Stimulated activated CD4-positive, alpha-beta T cell treated with anti-CD3 and anti-CD28 coated beads, Interleukin-15, amount 100 ng/mL, for 24 hours (primary cell): ENCODE measurements at regions not wholly inside any gene's neighbourhood (a gene's known extent, or its start where the extent isn't known, plus 50 kb on each side); places are given as distances from the start of the nearest gene placed in this dataset.
"Not testable (repeated sequence)": the region's sequence is repeated elsewhere in the genome, so short reads cannot be mapped to it uniquely, and the experiment has no call there.

ENCODE experiments used
- DNase-seq: peaks from one replicate; pipeline ENCODE4 v3.0.0-alpha.2; 2020

DNA sequence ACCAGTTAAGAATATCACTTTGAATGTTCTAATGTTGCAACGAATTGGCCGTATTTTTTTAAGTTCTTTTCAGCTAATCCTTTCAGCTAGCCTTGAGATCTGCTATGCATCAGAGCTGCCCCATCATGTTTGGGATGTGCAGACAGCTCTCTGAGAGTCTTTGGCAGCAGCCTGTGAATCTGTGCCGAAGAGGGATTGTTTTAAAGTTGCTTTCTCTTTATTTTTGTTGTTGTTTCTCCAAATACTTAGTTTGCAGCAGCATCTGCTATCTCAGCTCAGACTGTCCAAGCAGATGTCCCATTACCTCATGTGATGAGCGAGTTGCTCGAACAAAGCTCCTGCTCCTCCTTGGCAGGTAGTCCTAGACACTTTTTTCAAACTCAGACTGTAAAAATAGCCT lies 1002.5 kb upstream of the INTU start:
- DNase-seq, result no peak

DNA sequence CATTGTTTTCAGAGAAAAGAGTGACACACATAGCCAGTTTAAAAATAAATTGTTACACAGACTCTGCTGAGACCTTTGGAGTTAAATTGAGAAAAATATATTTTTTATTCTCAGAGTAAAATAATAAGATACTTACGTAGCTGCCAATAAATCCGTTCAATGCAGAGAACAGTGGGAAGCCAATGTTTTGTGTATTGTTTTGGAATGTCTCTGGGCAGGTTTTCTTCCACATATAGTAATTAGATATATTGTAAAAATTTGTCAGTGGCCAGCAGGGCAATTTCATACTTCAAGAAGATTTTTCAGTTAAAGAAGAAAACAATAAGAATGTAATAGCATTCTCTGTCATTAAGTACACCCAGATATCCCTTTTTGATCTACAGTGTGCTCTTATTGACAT lies 999.5 kb upstream of the INTU start:
- no peak for DNase-seq

DNA sequence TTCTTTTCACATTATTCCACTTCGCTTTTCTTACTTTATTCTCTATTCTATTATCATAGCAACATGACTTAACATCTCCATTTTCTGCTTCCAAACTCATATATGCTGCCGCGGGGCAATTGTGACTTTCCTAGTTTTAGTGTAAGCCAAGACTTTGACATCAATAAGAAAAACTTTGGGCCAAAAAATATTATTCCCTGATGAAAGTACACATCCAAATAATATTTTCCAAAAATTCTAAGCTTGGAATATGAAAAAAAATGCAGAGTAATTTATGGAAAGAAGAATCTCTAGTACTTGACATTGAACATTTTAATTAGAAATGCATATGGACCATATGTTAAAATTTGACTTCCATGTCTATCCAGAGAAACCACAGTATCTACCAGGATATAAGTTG lies 995.1 kb upstream of the INTU start:
- no peak for DNase-seq

DNA sequence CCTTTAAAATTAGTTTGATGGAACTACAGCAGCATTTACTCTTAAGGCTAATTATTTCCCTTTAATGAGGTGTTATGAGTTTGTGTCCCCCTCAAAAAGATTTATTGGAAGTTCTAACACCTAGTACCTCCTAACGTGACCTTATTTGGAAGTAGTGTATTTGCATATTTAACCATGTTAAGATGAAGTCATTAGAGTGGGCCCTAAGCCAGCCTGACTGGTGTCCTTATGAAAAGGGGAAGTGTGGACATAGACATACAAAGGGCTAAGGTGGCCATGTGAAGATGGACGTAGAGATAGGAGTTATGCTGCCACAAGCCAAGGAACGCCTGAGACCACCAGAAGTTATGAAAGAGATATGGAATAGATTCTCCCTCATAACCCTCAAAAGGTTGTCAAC lies 985.4 kb upstream of the INTU start:
- DNase-seq, result no peak

DNA sequence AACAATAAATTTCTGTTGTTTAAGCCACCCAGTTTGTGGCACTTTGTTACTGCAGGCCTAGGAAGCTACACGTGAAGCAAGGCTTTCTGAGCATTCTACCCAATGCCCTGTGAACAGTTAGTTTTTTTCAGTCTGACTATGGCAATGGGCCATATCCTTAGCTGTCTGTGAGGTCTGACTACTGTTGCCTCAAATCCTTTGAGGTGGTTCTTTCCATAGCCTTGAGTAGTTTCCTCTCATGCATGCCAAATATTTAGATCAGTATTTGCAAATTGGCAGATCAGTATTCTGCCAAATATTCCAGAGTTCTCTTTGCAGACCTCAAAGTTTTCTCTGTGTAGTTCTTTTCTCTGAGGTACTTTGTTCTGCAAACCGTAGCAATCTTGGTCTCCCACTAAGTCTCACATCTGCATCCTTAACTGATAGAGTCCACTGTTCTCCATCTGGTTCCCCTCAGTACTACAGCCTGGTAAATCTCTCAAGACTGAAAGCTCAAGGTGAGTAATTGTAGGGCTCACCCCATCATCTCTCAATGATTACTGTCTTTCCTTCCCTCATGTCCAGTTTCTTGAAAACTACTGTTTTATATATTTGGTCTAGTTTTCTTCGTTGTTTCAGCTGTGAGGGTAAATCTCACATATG lies 984.9 kb upstream of the INTU start:
- no peak for DNase-seq

DNA sequence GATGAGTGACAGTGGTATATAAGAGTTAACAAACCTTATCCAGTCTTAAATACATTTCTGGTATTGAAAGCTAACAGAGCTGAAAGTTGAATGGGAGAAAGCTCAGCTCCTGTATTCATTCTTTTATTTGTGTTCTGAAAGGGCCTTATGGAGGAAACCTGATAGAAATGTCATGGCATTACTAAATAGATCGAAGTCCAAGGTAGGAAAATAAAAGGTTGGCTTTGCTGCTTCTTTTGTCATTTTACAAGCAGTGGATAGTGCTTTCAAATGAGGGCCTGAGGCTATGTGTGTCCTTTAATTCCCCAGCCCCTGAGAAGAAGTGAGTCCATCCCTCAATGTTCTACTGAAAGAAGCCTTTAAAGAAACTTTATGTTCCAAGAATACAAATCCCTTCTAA lies 974.3 kb upstream of the INTU start:
- no peak for DNase-seq

DNA sequence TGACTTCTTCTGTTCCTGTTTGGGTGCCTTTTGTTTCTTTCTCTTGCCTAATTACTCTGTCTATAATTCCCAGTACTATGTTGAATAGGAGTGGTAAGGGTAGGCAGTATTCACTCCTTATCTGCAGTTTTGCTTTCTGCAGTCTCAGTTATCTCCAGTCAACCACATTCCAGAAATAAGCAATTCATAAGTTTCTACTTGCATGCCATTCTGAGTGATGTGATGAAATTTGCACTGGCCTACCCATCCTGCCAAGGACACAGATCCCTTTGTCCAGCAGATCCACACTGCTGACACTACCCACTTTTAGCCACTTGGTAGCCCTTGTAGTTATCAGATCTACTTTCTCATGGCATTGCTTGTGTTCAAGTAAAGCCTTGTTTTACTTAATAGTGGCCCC lies 971.6 kb upstream of the INTU start:
- DNase-seq, result no peak

DNA sequence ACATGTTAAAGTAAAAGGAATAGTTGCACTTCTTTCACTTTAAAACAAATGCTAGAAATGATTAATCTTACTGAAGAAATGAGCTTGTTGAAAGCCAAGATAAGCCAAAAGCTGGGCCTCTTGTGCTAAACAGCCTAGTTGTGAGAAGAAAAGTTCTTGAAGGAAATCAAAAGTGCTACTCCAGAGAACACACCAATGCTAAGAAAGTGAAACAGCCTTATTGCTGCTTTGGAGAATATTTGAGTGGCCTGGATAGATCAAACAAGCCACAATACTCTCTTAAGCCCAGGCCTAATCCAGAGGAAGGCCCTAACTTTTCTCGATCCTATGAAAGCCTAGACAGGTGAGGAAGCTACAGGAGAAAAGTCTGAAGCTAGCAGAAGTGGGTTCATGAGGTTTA lies 967.9 kb upstream of the INTU start:
- DNase-seq, result no peak

DNA sequence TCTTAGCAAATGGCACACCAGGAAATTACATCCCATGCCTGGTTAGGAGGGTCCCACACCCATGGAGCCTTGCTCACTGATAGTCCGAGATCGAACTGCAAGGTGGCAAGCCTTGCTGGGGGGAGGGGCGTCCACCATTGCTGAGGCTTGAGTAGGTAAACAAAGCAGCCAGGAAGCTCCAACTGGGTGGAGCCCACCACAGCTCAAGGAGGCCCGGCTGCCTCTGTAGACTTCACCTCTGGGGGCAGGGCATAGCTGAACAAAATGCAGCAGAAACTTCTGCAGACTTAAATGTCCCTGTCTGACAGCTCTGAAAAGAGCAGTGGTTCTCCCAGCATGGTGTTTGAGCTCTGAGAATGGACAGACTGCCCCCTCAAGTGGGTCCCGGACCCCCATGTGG lies 962.7 kb upstream of the INTU start:
- not testable (repeated sequence) for DNase-seq

DNA sequence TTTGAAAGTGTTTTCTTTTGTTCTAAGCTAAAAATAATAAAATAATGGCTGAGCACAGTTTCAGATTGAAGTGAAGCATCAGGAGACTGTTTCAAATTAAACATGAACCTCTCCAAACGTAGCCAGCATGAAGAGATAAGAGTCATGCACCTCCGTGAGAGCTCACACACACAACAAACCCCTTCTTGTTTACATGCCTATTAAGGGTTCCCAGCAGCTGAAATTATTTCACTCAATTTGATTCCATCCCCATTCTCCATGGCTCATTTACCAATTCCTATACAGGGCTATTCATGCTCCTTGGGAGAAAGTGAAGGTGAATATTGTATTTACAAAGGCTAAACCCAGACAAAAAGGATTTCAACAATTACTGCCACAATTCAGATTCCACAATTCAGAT lies 954.1 kb upstream of the INTU start:
- no peak for DNase-seq

DNA sequence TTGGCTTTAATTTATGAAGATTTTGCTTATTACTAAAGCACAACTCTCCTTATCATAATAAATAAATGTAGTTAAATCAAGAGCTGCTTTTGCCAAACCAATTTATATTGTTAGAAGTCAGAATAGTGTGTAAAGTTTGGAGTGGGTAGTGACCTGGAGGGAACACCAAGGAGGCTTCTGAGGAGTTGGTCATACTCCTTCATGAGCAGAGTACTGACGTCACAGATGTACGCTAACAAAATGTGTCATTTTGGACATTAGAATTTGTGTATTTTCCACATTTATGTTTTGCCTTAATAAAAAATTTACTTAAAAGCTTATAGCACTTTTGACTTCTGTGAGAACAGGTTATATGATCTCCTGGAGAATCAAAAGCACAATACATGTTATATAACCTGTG lies 953.5 kb upstream of the INTU start:
- DNase-seq, result no peak

DNA sequence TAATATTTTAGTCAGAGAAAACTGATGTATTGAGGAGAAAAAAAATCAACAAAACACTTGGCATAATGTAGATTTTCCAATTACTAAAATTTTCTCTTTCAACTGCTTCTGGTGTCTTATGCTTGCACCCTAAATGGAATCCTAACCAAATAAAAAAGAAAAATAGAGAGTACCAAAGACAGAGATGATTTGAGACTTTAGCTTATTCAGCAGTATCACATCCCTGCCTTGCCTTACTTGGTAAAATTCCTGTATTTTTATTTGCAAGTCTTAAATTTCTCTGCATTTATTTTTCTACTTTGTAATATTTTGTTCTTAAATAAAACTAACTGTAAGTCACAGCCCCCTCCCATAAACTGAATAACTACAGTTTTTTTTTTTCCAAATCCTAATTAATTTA lies 950.5 kb upstream of the INTU start:
- no peak for DNase-seq

DNA sequence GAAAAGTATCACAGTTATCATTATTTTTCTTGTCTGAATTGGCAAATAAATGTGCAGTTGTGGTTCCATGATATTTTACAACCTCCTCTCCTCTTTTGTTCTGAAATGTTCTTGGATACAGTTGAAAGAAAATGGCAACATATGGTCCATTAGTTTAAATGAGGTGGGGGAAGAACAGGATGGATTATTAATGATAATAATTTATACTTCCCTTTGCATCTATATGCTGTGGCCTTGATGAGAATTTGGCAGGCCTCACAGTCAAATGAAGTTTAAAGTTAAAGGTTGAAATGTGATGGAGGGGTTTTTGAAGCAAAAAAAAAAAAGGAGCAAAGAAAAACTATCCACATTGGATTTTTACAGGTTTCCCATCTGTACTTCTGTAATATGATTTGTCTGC lies 946.3 kb upstream of the INTU start:
- DNase-seq, result no peak

DNA sequence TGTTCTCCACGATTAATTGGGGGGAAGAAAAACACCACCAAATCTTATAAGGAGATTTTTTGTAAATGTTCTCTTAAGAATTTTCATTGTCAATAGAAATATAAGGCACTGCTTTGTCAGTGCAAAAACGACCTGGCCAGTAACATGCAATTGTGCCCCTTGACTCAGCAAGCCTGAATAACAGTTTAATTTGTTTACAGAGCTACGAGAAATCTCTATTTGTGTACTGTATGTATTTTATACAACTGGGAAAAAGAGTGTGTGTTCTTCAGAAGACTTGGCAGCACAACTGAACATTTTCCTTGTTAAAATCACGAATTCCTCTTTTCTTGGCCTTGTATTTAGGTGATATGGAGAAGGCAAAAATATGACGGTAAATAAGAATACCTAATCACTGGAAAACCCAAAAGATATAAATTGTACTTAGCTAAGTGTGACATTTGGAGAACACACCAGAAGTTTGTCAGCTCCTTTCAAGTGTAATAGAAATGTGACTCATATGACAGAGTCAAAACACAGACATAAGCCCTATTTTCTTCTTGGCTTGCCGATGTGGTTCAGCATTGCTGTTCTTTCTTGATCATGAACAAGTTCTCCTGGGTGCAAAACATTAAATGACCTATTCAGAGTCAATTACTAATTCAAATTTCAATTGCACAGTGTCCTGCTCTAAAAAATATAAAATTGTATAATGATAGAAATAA lies 945.0 kb upstream of the INTU start:
- no peak for DNase-seq

DNA sequence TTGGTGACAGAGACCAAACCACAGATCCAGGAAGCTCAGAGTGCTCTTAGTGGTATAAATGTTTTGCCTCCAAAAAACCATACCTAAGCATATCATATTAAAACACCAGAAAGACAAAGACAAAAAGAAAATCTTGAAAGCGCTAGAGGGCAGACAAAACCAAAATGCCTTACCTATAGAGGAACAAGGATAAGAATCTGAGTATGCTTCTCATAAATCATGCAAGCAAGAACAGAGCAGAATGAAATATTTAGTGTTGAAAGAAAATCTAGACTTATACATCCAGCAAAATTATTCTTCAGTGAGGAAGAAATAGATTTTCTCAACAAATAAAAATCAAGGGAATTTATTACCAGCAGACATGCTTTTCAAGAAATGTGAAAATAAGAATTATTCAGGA lies 941.0 kb upstream of the INTU start:
- DNase-seq, result no peak

DNA sequence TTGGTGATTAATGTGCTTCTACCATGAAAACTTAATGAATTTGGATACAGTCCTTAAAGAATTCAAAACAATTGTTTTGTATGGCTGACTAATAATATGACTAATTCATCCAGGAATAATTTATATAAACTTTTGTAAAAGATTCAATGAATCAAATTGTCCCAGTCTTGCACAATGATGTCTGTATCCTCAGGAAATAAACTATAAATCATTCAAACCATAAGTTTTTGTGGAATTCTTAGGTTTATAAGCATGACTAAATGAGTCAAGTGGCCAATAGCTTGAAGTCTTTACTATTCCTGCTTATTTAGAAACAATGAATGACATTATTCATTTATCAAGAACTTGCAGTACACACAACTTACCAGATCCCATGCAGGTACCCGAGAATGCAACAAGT lies 935.0 kb upstream of the INTU start:
- no peak for DNase-seq

DNA sequence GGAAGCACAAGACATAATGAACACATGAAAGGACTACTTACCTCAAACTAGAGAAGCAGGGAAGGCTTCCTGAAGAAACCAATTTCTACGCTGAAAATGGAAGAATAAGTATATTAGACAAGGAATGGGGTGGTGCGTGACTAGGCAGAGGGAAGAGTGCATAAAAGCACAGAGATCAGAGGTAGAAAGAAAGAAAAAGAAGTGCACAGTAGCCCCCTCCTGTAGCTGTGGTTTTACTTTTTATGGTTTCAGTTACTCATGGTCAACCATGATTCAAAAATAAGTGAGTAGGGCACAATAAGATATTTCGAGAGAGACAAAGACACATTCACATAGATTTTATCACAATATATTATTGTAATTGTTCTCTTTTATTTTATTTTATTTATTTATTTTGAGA lies 934.5 kb upstream of the INTU start:
- DNase-seq, result no peak

DNA sequence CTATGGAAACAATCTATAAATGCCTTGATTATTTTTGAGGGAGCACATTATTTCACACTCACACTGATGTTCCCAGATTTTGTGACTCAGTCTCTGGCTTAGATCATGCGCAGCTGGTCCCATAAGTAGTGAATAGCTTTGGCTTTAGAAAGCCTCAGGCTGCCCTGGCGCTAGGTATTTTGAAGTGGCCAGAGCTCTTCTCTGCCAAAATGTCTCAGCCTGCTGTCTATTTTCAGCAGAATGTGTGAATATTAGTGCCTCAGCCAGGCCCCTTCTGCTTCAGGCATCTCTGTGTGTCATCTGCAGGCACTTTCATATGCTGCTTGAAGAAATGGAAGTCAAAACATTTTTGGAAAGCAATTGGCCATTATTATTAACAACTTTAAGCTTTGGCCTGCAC lies 931.0 kb upstream of the INTU start:
- DNase-seq, result no peak

DNA sequence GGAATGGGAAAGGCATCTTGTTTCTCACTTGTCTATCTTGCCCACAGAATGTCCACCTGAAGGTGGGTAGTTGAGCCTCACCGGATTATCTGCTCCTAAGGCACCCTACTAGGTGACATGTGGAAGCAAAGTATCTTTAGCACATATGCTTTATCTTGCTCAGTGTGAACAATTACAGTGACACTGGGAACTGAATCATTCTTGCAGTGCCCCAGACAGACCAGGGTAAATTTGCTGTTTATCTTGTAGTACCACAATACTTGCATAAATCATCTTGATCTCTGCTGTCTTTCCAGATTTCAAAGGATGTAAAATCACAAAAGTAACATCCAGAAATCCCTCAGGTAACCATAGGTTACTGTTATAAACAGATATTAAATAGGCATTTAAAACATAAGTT lies 930.0 kb upstream of the INTU start:
- DNase-seq, result no peak

DNA sequence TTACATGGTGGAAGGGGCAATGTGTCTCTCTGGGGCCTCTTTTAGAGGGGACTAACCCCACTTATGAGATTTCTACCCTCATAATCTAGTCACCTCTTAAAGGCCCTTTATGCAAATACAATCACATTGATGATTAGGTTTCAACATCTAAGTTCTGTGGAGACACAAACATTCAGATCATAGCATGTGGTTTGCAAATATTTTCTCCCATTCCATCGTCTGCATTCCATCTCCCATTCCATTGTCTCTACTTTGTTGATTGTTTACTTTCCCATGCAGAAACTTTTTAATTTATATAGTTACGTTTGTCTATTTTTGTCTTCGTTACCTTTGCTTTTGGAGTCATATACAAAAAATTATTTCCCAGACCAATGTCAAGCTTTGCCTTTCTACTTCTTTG lies 927.5 kb upstream of the INTU start:
- no peak for DNase-seq

DNA sequence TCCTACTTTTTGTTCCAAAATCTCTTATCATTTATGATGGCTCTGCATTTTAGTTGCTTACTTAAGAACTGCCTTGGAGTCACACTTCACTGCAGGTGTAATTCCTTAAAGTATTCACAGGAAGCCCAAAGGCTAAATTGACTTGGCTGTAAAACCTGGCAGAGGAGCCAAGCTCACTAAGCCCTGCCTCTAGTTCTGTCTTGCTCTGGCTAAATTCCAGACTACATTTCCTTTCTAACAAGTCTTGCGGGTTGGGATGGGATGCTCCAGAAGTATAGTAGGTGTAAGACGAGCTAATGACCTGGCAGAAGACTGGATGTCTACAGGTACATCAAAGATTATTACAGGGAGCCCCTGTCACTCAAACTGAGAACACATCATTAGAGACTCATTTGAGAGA lies 924.0 kb upstream of the INTU start:
- no peak for DNase-seq

DNA sequence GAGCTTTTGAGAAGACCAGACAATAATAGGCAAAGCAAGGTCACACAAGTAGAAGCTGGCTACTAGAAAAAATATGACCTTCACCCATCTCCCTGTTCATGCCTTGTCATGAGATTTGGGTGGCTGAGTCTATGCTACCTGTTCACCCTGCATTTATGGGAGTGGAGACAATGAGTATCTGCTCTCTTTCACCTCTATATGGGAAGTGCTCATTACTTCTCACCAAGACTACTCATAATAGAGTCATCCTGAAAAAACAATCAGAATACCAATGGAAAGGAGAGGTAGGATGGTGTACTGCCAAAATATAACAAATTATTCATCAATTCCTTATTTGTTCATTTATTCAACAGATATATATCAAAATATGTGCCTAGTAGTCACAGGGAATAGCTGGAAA lies 921.8 kb upstream of the INTU start:
- no peak for DNase-seq

DNA sequence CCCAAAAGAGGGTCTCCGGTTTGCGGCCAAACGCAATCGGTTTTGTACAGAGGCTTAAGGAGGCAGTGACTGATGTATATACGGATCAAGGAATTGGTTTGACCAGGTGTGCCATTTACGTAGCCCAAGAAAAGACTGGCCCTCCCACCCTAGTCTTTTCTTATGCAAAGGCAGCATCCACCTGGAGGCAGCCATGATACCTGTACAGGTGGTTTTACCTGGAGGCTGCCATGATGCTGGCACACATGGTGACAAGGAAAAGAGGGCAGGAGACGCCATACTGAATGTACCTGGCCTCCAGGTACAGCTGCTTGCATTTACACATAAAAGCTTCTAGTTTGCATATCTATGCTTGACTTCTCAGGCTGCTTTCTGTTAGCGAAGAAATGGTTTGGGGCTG lies 917.7 kb upstream of the INTU start:
- no peak for DNase-seq

DNA sequence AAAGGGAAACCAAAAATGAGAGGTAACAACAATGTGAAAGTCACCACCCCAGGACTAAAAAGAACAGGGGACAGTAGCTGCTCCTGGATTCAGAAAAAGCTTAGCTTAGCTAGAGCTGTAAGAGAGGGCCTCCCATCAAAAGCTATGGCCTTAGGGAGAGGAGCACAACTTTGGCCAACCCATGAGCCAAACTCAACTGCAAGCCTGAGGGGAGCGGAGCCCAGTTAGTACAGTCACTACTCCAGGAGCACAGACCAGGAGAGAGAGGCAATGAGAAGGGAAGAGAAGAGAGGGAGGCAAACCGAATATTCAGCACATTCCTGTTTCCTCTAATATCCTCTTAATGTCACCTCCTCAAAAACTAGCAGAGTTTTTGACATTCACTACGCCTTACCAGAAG lies 917.1 kb upstream of the INTU start:
- DNase-seq, result no peak

DNA sequence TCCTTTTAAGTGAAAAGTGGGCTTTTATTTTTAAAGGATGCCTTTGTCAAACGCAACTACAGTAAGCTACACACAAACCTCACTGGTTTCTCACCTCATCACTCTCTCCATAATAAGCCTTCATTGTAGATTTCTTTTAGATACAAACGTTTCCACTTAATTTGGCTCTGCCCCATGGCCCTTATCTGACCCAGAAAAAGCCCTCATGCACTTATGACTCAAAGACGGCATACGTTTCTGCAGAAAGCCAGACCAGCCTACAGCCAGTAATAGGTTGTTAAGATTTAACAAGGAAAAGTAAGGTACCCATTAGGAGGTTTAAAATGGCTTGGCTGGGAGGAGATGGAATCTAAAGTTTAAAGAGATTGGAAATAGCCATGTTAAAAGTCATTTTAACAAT lies 914.6 kb upstream of the INTU start:
- no peak for DNase-seq
